A549 (cell line): ENCODE measurements at regions not wholly inside any gene's neighbourhood (a gene's known extent, or its start where the extent isn't known, plus 50 kb on each side); places are given as distances from the start of the nearest gene placed in this dataset.

Experiments
- ATAC-seq, 2 experiments: fragments of 200-7000 bp in 1 of 2; fragments of >200 bp in 1 of 2; cut with Nextera tagmentation in 1 of 2; cut with Tn5 transposase in 1 of 2; 3 replicates each; pipeline versions ENCODE4 v1.8.0 to v1.9.1; 2018 to 2020; ENCODE audit warnings: mild to moderate bottlenecking in 1 of 2, moderate library complexity in 1 of 2
- CTCF ChIA-PET: fragments of 300-600 bp; sonication (Branson Sonifier 250); formaldehyde crosslinking; extraction: SDS; loops from one replicate; lab custom pipeline; 2021; ENCODE audit warnings: antibody characterized with exemption, inconsistent platforms; lab: Yijun Ruan, JAX
- POLR2A ChIA-PET: fragments of 350-600 bp; formaldehyde crosslinking; extraction: SDS; loops from one replicate; lab custom pipeline; 2021; ENCODE audit warnings: antibody characterized with exemption, inconsistent platforms; lab: Yijun Ruan, JAX
- DNase-seq, 2 experiments: peaks; one replicate each; pipeline versions ENCODE4 v3.0.0 to v3.0.0-alpha.2; 2011 to 2016; ENCODE audit warnings: low read depth in 1 of 2, low spot score in 1 of 2
- FAIRE-seq: peaks from 2 replicates; lab custom pipeline; 2011; peaks lifted over from hg19 to GRCh38; lab: Jason Lieb, UNC
- H3K27ac ChIP-seq, 2 experiments: fragments of >200 bp; sonication (Bioruptor Twin); formaldehyde crosslinking; 3 replicates each; pipeline ENCODE4 v1.5.1; 2016 to 2017
- H3K4me1 ChIP-seq: fragments of >200 bp; sonication (Bioruptor Twin); formaldehyde crosslinking; 3 replicates; pipeline ENCODE4 v1.6.1; 2016
- H3K4me2 ChIP-seq: fragments of >200 bp; sonication (Bioruptor Twin); formaldehyde crosslinking; 3 replicates; pipeline ENCODE4 v1.6.1; 2016
- H3K4me3 ChIP-seq: fragments of >200 bp; sonication (Bioruptor Twin); formaldehyde crosslinking; 3 replicates; pipeline ENCODE4 v1.5.1; 2016
- H3K9me3 ChIP-seq: fragments of >200 bp; sonication (Bioruptor Twin); formaldehyde crosslinking; 3 replicates; pipeline ENCODE4 v1.6.1; 2016
- BHLHE40 ChIP-seq: IDR thresholded peaks from 2 replicates; pipeline ENCODE4 v1.6.1; 2012; ENCODE audit warnings: low read depth, low read length, inconsistent platforms
- CBX2 ChIP-seq: fragments of 200-600 bp; sonication (generic); IDR thresholded peaks from 2 replicates; pipeline ENCODE4 v1.6.1; 2016; ENCODE audit warnings: low read depth, mild to moderate bottlenecking, borderline replicate concordance
- CHD4 ChIP-seq: fragments of 200-600 bp; sonication (generic); IDR thresholded peaks from 2 replicates; pipeline ENCODE4 v1.6.1; 2016; ENCODE audit warnings: antibody characterized with exemption, mild to moderate bottlenecking, borderline replicate concordance
- EHMT2 ChIP-seq: fragments of 200-600 bp; sonication (generic); IDR thresholded peaks from 2 replicates; pipeline ENCODE4 v1.6.1; 2016; ENCODE audit warnings: antibody characterized with exemption, low read depth, mild to moderate bottlenecking, moderate library complexity
- ESRRA ChIP-seq: fragments of 150-350 bp; IDR thresholded peaks from 2 replicates; pipeline ENCODE4 v1.6.1; 2014; ENCODE audit warnings: mild to moderate bottlenecking, low read length, borderline replicate concordance
- FOSB ChIP-seq: fragments of 250-450 bp; sonication (Bioruptor Pico); IDR thresholded peaks from 2 replicates; pipeline ENCODE4 v1.5.0; 2020; ENCODE audit warnings: mild to moderate bottlenecking, moderate library complexity
- HDAC2 ChIP-seq: fragments of 200-600 bp; sonication (generic); IDR thresholded peaks from 2 replicates; pipeline ENCODE4 v1.6.1; 2016
- JUN ChIP-seq, 2 experiments: fragments of >200 bp; sonication (Bioruptor Twin); formaldehyde crosslinking; IDR thresholded peaks; 2 replicates in 1 of 2; 3 replicates in 1 of 2; pipeline ENCODE4 v1.6.1; 2016 to 2017
- PHF8 ChIP-seq: fragments of 200-600 bp; sonication (generic); IDR thresholded peaks from 2 replicates; pipeline ENCODE4 v1.6.1; 2016; ENCODE audit warnings: low read depth, mild to moderate bottlenecking, antibody characterized with exemption, moderate library complexity, borderline replicate concordance
- RCOR1 ChIP-seq: fragments of 150-350 bp; IDR thresholded peaks from 2 replicates; pipeline ENCODE4 v1.6.1; 2014; ENCODE audit warnings: antibody characterized with exemption, low read length, low read depth
- ZFP36 ChIP-seq: fragments of 450-650 bp; IDR thresholded peaks from 2 replicates; pipeline ENCODE4 v1.6.1; 2014; ENCODE audit warnings: borderline replicate concordance; ENCODE audit not compliant: partially characterized antibody
- ZNF302 ChIP-seq: fragments of 250-450 bp; sonication (Bioruptor Pico); IDR thresholded peaks from 2 replicates; pipeline ENCODE4 v1.9.0; 2021; ENCODE audit warnings: inconsistent platforms, mild to moderate bottlenecking, moderate library complexity
- WGBS: methylation state at CpG from one replicate; pipeline ENCODE4 v1.1.6; 2017; ENCODE audit errors: missing lambda C conversion rate; 5-methylcytosine and 5-hydroxymethylcytosine counted together
- TF ChIP-seq, protein P1 (sequence below): fragments of 150-350 bp; IDR thresholded peaks from 2 replicates; pipeline ENCODE4 v1.6.1; 2014; ENCODE audit warnings: low read depth, mild to moderate bottlenecking, low read length
- TF ChIP-seq, protein P2 (sequence below): fragments of >200 bp; sonication (Bioruptor Twin); formaldehyde crosslinking; IDR thresholded peaks from 2 replicates; pipeline ENCODE4 v1.6.1; 2016
- TF ChIP-seq, protein P3 (sequence below): fragments of >200 bp; sonication (Bioruptor Twin); formaldehyde crosslinking; IDR thresholded peaks from 3 replicates; pipeline ENCODE4 v1.5.1; 2016
- TF ChIP-seq, protein P4 (sequence below): IDR thresholded peaks from 2 replicates; pipeline ENCODE4 v1.6.1; 2012; ENCODE audit warnings: low read depth, borderline replicate concordance
- TF ChIP-seq, protein P5 (sequence below): fragments of 450-650 bp; IDR thresholded peaks from 2 replicates; pipeline ENCODE4 v1.6.1; 2014; ENCODE audit warnings: antibody characterized with exemption
- TF ChIP-seq, protein P6 (sequence below): IDR thresholded peaks from 2 replicates; pipeline ENCODE4 v1.6.1; 2012

DNA sequence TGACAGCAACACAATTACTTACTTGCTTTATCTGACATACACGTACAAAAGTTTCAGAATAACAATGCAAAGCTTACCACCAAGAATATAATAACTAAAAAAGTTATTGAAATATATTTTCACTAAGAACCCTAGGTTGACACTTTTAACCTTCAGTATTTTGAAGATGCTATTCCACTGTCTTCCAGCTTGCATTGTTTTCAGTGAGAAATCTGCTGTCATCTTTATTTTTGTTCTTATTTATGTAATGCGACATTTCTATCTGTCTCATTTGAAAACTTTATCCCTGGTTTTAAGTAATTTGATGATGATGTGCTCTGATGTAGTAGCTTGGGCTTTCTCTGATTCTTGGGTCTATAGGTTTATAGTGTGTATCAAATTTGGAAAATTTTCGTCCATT is 165.0 kb upstream of the SMIM21 start:
- no peak for ATAC-seq
- TF ChIP-seq BHLHE40 (no peak), ESRRA (no peak)
- Histone ChIP-seq H3K9me3 (peaks cover 19% of the 10 kb centered on the region; the same call in 1 of the 3 replicates), H3K4me3 (no peak overlapping the region), H3K4me2 (no peak overlapping the region), H3K4me1 (no peaks in the 10 kb centered on the region), H3K27ac (no peak overlapping the region)
- 3% methylated on average over 3 of the region's 3 CpGs for WGBS
- CTCF ChIA-PET: no interaction called here
- no peak for FAIRE-seq
- DNase-seq: peak in 1 of 2 experiments; percentile 1
- POLR2A ChIA-PET: no interaction called here

DNA sequence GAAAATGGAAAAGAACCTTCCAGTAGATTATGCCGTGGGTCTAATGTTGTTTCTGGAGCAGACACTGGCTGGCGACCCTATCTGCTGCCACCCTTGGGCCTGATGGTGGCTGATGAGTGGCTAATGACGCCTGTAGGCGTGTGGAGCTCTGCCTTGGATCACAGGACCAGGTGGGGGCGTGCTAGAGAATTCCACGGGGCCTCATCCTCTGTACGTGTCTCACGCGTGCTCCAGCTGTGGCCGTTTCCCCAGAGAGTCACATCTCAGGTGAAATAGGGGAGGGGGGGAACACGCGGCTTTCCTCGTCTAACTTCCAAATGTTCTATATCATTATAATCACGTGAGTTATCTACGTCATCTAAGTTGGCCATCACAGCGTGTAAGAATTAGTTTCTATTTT is 160.9 kb upstream of the SMIM21 start:
- FAIRE-seq (no peak), DNase-seq (no peak), ATAC-seq (no peak)
- Histone ChIP-seq H3K4me3 (no peak overlapping the region), H3K4me2 (no peak overlapping the region), H3K4me1 (no peaks in the 10 kb centered on the region), H3K27ac (no peak overlapping the region), H3K9me3 (peaks cover 17% of the 10 kb centered on the region; the same call in 1 of the 3 replicates)
- POLR2A ChIA-PET: no interaction called here
- TF ChIP-seq CHD4: no peak
- WGBS: 59% methylated on average over 16 of the region's 16 CpGs
- CTCF ChIA-PET: no interaction called here

DNA sequence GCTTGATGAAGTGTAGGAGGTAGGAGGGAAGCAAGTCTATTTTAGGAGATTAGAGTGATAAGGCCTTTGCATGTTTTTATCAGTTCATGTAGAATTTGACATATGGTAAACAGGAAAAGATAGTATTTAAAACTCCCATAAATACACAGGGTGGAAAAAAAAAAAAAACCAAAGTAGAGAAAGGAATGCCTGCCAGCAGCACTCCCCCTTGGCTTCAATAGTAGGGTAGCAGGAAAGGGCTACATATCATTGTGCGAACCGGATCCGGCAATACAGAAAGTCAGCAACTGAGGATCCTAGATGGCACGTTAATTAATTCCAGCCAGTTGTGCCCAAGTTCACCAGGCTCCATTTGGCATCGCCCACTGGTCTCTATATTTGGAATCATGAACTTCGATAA is 159.6 kb upstream of the SMIM21 start:
- WGBS: 56% methylated on average over 6 of the region's 6 CpGs
- Histone ChIP-seq H3K4me3 (no peak overlapping the region), H3K4me2 (no peak overlapping the region), H3K9me3 (peaks cover 7% of the 10 kb centered on the region; the same call in 1 of the 3 replicates), H3K4me1 (no peaks in the 10 kb centered on the region), H3K27ac (no peak overlapping the region)
- ChIA-PET CTCF (no interaction called here), POLR2A (no interaction called here)
- ATAC-seq (no peak), FAIRE-seq (no peak), DNase-seq (no peak)
- TF ChIP-seq PHF8 (no peak), HDAC2 (no peak), RCOR1 (no peak), FOSB (CRISPR knock-in tag) (no peak), CBX2 (no peak), ZFP36 (no peak), EHMT2 (no peak), JUN (IDR thresholded peaks at IDR 0.05) (no peak), ZNF302 (CRISPR knock-in tag) (no peak)
- TF ChIP-seq, protein P1, sequence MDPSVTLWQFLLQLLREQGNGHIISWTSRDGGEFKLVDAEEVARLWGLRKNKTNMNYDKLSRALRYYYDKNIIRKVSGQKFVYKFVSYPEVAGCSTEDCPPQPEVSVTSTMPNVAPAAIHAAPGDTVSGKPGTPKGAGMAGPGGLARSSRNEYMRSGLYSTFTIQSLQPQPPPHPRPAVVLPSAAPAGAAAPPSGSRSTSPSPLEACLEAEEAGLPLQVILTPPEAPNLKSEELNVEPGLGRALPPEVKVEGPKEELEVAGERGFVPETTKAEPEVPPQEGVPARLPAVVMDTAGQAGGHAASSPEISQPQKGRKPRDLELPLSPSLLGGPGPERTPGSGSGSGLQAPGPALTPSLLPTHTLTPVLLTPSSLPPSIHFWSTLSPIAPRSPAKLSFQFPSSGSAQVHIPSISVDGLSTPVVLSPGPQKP: no peak
- TF ChIP-seq, protein P2, sequence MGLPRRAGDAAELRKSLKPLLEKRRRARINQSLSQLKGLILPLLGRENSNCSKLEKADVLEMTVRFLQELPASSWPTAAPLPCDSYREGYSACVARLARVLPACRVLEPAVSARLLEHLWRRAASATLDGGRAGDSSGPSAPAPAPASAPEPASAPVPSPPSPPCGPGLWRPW: no peak
- TF ChIP-seq, protein P3, sequence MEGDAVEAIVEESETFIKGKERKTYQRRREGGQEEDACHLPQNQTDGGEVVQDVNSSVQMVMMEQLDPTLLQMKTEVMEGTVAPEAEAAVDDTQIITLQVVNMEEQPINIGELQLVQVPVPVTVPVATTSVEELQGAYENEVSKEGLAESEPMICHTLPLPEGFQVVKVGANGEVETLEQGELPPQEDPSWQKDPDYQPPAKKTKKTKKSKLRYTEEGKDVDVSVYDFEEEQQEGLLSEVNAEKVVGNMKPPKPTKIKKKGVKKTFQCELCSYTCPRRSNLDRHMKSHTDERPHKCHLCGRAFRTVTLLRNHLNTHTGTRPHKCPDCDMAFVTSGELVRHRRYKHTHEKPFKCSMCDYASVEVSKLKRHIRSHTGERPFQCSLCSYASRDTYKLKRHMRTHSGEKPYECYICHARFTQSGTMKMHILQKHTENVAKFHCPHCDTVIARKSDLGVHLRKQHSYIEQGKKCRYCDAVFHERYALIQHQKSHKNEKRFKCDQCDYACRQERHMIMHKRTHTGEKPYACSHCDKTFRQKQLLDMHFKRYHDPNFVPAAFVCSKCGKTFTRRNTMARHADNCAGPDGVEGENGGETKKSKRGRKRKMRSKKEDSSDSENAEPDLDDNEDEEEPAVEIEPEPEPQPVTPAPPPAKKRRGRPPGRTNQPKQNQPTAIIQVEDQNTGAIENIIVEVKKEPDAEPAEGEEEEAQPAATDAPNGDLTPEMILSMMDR: no peak
- TF ChIP-seq, protein P4, sequence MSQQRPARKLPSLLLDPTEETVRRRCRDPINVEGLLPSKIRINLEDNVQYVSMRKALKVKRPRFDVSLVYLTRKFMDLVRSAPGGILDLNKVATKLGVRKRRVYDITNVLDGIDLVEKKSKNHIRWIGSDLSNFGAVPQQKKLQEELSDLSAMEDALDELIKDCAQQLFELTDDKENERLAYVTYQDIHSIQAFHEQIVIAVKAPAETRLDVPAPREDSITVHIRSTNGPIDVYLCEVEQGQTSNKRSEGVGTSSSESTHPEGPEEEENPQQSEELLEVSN: no peak
- TF ChIP-seq, protein P5, sequence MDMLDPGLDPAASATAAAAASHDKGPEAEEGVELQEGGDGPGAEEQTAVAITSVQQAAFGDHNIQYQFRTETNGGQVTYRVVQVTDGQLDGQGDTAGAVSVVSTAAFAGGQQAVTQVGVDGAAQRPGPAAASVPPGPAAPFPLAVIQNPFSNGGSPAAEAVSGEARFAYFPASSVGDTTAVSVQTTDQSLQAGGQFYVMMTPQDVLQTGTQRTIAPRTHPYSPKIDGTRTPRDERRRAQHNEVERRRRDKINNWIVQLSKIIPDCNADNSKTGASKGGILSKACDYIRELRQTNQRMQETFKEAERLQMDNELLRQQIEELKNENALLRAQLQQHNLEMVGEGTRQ: no peak
- TF ChIP-seq, protein P6, sequence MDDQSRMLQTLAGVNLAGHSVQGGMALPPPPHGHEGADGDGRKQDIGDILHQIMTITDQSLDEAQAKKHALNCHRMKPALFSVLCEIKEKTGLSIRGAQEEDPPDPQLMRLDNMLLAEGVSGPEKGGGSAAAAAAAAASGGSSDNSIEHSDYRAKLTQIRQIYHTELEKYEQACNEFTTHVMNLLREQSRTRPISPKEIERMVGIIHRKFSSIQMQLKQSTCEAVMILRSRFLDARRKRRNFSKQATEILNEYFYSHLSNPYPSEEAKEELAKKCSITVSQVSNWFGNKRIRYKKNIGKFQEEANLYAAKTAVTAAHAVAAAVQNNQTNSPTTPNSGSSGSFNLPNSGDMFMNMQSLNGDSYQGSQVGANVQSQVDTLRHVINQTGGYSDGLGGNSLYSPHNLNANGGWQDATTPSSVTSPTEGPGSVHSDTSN: no peak
